ENCODE measurements at regions not wholly inside any gene's neighbourhood (a gene's known extent, or its start where the extent isn't known, plus 50 kb on each side); places are given as distances from the start of the nearest gene placed in this dataset.

- no peak overlapping the region for H3K4me3 ChIP-seq (replicated peaks; ENCODE audit: low read depth, low read length)
- DNase-seq (ENCODE audit: extremely low read depth, low read depth): no peak
- TF ChIP-seq, protein P1, sequence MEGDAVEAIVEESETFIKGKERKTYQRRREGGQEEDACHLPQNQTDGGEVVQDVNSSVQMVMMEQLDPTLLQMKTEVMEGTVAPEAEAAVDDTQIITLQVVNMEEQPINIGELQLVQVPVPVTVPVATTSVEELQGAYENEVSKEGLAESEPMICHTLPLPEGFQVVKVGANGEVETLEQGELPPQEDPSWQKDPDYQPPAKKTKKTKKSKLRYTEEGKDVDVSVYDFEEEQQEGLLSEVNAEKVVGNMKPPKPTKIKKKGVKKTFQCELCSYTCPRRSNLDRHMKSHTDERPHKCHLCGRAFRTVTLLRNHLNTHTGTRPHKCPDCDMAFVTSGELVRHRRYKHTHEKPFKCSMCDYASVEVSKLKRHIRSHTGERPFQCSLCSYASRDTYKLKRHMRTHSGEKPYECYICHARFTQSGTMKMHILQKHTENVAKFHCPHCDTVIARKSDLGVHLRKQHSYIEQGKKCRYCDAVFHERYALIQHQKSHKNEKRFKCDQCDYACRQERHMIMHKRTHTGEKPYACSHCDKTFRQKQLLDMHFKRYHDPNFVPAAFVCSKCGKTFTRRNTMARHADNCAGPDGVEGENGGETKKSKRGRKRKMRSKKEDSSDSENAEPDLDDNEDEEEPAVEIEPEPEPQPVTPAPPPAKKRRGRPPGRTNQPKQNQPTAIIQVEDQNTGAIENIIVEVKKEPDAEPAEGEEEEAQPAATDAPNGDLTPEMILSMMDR (IDR thresholded peaks at IDR 0.05; ENCODE audit: low read depth, low read length, missing control alignments): no peak
Measured at GRCh38 chr4:3828546-3828945, 62.4 kb downstream of the ADRA2C start.

DNA sequence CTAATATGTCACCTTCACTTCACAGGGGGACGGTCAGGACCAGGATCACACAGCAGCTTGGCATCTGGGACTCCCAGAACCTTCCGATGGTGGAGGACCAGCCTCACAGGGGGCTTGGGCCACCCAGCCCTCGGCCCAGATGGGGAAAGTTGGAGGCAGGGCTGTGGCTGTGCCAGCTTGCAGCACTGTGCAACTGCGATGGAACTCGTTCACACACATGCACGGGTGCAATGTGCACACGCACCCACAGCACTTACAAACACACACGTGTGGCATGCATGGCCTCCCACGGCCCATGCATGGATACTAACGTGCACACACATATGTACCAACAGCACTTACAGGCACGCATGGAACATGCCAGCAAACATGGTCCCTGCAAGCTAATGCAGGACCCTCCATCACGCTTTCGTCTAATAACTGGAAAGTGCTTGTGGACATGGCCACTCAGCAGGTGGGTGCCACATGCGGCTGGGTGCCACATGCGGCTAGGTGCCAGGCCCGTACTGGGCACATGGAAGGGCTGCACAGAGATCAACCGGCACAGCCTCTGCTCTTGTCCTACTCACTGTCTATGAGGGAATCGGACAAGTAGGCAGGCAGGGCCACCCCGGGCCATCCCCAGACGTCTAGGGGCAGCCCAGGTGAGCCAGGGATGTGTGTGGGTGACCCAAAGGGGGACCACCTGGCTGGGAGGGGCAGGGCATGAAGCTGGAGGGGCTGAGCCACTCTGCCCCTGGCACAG is 63.2 kb downstream of the ADRA2C start:
- TF ChIP-seq, protein P1 (IDR thresholded peaks at IDR 0.05; ENCODE audit: low read depth, low read length, missing control alignments): no peak
- DNase-seq (ENCODE audit: extremely low read depth, low read depth): no peak
- H3K4me3 ChIP-seq (replicated peaks; ENCODE audit: low read depth, low read length): no peak overlapping the region

DNA sequence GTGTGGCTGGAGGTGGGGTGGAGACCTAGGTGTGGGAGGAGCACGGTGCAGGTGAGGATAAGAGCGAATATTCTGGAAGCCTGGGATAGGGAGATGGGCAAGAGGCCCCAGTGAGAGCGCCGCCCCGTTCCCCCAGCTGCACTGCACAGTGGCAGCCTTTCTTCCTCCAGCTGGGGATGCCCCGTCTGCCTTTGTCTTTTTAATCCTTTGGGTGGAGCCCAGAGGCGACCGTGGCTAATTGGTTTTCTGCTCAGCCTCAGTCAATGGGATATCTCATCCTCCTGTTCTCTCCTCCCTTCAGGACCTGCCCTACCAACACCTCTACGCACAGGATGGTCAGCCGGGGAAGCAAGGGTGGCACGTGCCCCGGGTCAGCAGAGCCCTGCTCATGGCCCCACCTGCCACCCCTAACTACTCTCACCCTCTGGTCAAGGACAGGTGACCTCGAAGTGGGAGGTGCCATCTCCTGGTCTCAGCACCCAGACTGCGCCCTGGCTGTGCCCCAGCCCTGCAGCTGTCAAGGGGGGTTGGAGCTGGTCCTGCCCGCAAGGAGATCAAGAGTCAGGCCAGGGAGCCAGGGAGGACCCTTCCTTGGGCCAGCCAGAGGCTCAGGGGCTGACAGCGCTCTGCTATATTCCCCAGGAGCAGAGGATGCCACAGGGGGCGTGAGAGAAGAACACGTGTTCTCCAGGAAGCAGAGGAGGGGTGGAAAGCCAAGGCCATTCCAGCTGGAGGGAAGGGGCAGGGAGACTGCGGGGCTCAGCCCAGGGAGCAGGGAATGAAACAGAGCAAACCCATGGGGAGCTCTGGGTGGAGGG is 64.0 kb downstream of the ADRA2C start:
- H3K4me3 ChIP-seq (replicated peaks; ENCODE audit: low read depth, low read length): no peak overlapping the region
- no peak for DNase-seq (ENCODE audit: extremely low read depth, low read depth)
- TF ChIP-seq, protein P1 (IDR thresholded peaks at IDR 0.05; ENCODE audit: low read depth, low read length, missing control alignments): no peak

- no peak for DNase-seq (ENCODE audit: extremely low read depth, low read depth)
- no peak overlapping the region for H3K4me3 ChIP-seq (replicated peaks; ENCODE audit: low read depth, low read length)
- TF ChIP-seq, protein P1 (IDR thresholded peaks at IDR 0.05; ENCODE audit: low read depth, low read length, missing control alignments): no peak
Measured at GRCh38 chr4:3830774-3831528, 64.8 kb downstream of the ADRA2C start.

DNA sequence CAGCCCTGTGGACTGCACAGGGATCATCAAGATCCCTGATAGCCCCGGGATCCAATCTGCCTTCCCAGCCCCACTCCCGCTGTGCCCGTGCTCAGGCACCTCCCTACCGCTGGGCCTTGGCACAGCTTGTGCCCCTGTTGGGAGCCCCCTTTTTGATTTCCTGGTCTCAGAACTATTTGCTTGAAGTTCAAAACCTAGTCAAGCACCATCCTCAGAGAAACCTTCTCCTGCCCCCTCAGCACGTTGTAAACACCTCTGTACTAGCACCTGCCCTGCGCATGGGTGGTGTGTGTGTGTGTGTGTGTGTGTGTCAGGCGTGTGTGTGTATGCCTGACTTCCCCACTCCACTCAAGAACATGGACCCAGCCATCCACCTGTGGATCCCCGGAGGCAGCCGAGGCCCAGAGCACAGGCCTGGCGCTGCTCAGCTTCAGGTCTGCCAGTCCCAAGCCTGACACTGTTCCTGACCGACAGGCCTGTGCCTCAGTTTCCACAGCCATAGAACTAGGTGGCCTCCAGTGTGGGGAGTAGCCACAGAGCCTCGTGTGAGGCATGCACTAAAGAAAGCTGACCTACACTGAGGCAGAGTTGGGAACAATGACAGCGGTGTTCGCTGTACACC is 65.5 kb downstream of the ADRA2C start:
- TF ChIP-seq, protein P1 (IDR thresholded peaks at IDR 0.05; ENCODE audit: low read depth, low read length, missing control alignments): no peak
- H3K4me3 ChIP-seq (replicated peaks; ENCODE audit: low read depth, low read length): no peak overlapping the region
- DNase-seq (ENCODE audit: extremely low read depth, low read depth): no peak

DNA sequence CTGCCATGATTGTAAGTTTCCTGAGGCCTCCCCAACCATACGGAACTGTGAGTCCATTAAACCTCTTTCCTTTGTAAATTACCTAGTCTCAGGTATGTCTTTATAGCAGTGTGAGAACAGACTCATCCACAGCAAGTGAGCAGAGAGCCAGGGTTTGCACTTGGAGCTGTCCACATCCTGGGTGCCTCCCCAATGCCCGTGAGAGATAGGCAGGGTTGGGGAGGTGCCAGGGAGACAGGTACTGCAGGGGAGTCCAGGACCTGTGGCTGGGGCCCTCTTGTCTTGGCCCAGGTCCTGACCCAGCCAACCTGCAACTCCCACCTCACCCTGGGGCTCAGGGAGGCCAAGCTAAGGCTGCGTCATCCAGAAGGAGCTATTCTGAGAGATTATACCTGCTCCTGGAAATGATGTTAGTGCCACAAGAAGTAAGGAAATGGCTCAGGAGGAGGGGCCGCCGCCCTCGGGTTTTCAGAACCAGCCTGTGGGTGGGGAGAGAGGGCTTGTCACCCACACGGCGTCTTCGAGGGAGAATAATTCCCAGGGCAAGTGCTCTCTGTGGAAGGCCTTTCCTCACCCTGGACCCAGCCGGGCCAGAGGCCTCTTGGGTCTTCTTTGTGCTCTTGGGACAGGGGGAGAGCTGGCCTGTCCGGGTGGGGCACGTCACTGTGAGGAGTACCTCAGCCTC is 66.5 kb downstream of the ADRA2C start:
- TF ChIP-seq, protein P1 (IDR thresholded peaks at IDR 0.05; ENCODE audit: low read depth, low read length, missing control alignments): no peak
- H3K4me3 ChIP-seq (replicated peaks; ENCODE audit: low read depth, low read length): no peak overlapping the region
- DNase-seq (ENCODE audit: extremely low read depth, low read depth): no peak
